Colonic mucosa (tissue), 4 donors: ENCODE measurements at regions not wholly inside any gene's neighbourhood (a gene's known extent, or its start where the extent isn't known, plus 50 kb on each side); places are given as distances from the start of the nearest gene placed in this dataset.

ENCODE experiments used
- DNase-seq: peaks from one replicate; pipeline ENCODE4 v3.0.0-alpha.2; 2020
- H3K27ac ChIP-seq: fragments of 200-600 bp; one replicate; pipeline ENCODE4 v1.8.0; 2021
- H3K27me3 ChIP-seq: fragments of 200-600 bp; one replicate; pipeline ENCODE4 v1.8.0; 2021
- H3K36me3 ChIP-seq: fragments of 200-600 bp; one replicate; pipeline ENCODE4 v1.8.0; 2021
- H3K4me1 ChIP-seq: fragments of 200-600 bp; one replicate; pipeline ENCODE4 v1.8.0; 2021; ENCODE audit warnings: mild to moderate bottlenecking
- H3K4me3 ChIP-seq: fragments of 200-600 bp; one replicate; pipeline ENCODE4 v1.8.0; 2021
- H3K9ac ChIP-seq, 2 donors: one replicate each; pipeline ENCODE4 v1.7.0; 2013; ENCODE audit warnings: control low read depth in 2 of 2, low read depth in 2 of 2, low read length in 2 of 2
- H3K9me3 ChIP-seq: fragments of 200-600 bp; one replicate; pipeline ENCODE4 v1.8.0; 2021
- intact Hi-C: fragments of 100-400 bp; cut with DNase I; formaldehyde crosslinking; loops from one replicate; pipeline ENCODE4 v1.14.1; 2022
- TF ChIP-seq, protein P1 (sequence below): fragments of 200-600 bp; IDR thresholded peaks from one replicate; pipeline ENCODE4 v1.8.0; 2022; ENCODE audit warnings: antibody characterized with exemption, mild to moderate bottlenecking
- donor health status: healthy.
- donor health status: DM: no; HTN: no; CAD: no.
- donor health status: DM: no; HTN: no; CAD: no.

DNA sequence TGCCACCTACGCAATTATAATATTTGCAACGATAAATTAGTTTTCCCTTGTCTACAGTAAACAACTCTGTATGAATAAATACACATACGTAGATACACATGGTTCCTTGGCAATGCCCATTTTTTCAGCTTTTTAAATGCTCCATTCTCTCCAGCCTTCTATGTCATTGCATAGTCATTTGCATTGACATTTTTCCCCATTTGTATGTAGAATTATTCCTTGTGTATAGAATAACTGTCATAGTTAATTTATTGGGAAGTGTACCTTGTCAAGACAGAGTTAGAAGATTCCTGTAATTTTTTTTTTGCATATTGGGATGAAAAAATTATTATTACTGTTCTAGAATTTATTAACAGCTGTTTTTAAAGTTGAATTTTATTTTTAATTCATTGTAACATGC lies 736.7 kb upstream of the DPPA4 start:
- TF ChIP-seq, protein P1, sequence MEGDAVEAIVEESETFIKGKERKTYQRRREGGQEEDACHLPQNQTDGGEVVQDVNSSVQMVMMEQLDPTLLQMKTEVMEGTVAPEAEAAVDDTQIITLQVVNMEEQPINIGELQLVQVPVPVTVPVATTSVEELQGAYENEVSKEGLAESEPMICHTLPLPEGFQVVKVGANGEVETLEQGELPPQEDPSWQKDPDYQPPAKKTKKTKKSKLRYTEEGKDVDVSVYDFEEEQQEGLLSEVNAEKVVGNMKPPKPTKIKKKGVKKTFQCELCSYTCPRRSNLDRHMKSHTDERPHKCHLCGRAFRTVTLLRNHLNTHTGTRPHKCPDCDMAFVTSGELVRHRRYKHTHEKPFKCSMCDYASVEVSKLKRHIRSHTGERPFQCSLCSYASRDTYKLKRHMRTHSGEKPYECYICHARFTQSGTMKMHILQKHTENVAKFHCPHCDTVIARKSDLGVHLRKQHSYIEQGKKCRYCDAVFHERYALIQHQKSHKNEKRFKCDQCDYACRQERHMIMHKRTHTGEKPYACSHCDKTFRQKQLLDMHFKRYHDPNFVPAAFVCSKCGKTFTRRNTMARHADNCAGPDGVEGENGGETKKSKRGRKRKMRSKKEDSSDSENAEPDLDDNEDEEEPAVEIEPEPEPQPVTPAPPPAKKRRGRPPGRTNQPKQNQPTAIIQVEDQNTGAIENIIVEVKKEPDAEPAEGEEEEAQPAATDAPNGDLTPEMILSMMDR = no peak
- Histone ChIP-seq H3K9ac (no peak overlapping the region), H3K9me3 (no peaks in the 10 kb centered on the region), H3K36me3 (no peaks in the 10 kb centered on the region), H3K4me1 (no peaks in the 10 kb centered on the region), H3K27ac (no peak overlapping the region), H3K4me3 (no peak overlapping the region), H3K27me3 (no peaks in the 10 kb centered on the region)
- intact Hi-C loops = no loop called here
- DNase-seq = no peak

DNA sequence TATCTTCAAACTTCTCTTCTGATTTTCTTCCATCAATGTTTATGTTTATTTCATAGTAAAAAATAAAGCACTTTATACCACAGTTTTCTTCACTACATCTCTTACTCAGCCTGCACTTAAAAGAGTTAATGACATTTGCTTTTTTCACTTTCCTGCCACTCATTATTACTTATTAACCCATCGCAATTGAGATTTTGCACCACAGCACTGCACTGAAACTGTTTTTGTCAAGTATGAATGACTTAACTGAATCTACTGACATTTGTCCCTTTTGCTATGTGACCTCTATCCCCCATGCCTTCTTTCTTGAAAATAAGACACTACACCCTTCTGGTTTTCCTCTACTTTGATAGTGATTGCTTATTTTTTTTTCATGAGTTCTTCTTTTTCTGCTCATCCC lies 739.7 kb upstream of the DPPA4 start:
- H3K9me3 ChIP-seq = no peaks in the 10 kb centered on the region
- no peaks in the 10 kb centered on the region for H3K4me1 ChIP-seq
- no peak overlapping the region for H3K9ac ChIP-seq
- intact Hi-C loops = no loop called here
- H3K4me3 ChIP-seq = no peak overlapping the region
- no peak for DNase-seq
- H3K27ac ChIP-seq = no peak overlapping the region
- no peaks in the 10 kb centered on the region for H3K36me3 ChIP-seq
- H3K27me3 ChIP-seq = no peaks in the 10 kb centered on the region
- TF ChIP-seq, protein P1 = no peak

DNA sequence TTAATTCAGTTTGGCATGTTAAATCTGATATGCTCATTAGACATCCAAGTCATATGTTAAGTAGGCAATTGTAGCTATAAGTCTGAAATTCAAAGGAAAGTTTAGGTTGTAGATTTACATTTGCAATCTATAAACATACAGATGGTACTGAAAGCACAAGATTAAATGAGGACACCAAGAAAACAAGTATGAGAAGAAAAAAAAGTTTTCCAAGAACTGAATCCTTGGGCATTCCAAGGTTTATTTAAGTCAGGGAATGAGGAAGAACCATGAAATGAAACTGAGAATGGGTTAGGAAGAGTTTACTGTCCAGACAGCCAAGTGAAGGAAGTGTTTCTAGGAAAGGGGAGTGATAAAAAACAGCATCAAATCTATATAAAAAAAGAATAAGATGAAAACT lies 756.1 kb upstream of the DPPA4 start:
- no peaks in the 10 kb centered on the region for H3K36me3 ChIP-seq
- intact Hi-C loops = no loop called here
- H3K27ac ChIP-seq = no peak overlapping the region
- no peaks in the 10 kb centered on the region for H3K4me1 ChIP-seq
- H3K9ac ChIP-seq = no peak overlapping the region
- no peak overlapping the region for H3K4me3 ChIP-seq
- no peaks in the 10 kb centered on the region for H3K27me3 ChIP-seq
- TF ChIP-seq, protein P1 = no peak
- no peak for DNase-seq
- no peaks in the 10 kb centered on the region for H3K9me3 ChIP-seq

DNA sequence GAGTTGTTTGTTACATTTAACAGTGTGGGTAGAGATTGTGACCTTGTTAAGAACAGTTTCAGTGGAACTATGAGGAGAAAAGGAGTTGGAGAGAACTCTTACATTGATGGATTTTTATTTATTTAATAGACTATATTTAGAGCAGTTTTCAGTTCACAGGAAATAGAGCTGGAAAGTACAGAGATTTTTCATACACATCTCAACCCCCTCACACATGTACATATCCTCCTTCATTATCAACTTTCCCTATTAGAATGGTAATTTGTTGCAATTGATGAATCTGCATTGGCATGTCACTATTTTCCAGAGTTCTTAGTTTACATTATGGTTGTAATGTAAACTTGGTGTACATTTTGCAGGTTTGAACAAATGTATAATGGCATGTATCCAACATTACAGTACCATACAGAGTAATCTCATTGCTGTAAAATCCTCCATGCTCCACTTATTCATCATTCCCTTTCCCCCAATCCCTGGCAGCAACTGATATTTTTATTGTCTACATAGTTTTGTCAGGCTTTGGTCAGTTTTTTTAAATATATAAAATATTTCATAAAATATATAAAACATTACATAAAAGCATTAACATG lies 756.6 kb upstream of the DPPA4 start:
- H3K27me3 ChIP-seq = no peaks in the 10 kb centered on the region
- H3K9ac ChIP-seq = no peak overlapping the region
- H3K9me3 ChIP-seq = no peaks in the 10 kb centered on the region
- H3K4me3 ChIP-seq = no peak overlapping the region
- H3K36me3 ChIP-seq = no peaks in the 10 kb centered on the region
- intact Hi-C loops = no loop called here
- H3K4me1 ChIP-seq = no peaks in the 10 kb centered on the region
- no peak overlapping the region for H3K27ac ChIP-seq
- no peak for DNase-seq
- TF ChIP-seq, protein P1 = no peak

DNA sequence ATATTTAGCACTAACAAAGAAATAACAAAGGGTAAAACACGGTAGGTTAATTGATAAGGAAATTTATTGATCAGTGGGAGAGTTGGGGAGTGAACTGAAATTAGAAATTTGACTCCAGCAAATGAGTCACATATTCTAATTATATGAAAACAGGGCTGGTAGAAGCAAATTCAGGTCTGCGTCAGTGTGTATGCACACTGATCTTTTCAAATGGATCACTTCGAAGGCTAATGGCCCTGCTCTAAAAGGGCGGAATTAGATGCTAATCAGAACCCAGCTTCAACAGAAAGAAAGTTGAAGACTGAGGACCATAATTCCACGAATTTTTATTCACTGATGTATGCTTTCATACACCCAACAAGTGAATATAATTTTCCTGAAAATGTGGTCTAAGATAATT lies 762.4 kb upstream of the DPPA4 start:
- no peak overlapping the region for H3K4me3 ChIP-seq
- H3K9me3 ChIP-seq = no peaks in the 10 kb centered on the region
- intact Hi-C loops = no loop called here
- TF ChIP-seq, protein P1 = no peak
- no peak overlapping the region for H3K9ac ChIP-seq
- no peaks in the 10 kb centered on the region for H3K4me1 ChIP-seq
- no peaks in the 10 kb centered on the region for H3K27me3 ChIP-seq
- H3K36me3 ChIP-seq = no peaks in the 10 kb centered on the region
- no peak for DNase-seq
- no peak overlapping the region for H3K27ac ChIP-seq
